ENCODE measurements at regions not wholly inside any gene's neighbourhood (a gene's known extent, or its start where the extent isn't known, plus 50 kb on each side); places are given as distances from the start of the nearest gene placed in this dataset.

DNA sequence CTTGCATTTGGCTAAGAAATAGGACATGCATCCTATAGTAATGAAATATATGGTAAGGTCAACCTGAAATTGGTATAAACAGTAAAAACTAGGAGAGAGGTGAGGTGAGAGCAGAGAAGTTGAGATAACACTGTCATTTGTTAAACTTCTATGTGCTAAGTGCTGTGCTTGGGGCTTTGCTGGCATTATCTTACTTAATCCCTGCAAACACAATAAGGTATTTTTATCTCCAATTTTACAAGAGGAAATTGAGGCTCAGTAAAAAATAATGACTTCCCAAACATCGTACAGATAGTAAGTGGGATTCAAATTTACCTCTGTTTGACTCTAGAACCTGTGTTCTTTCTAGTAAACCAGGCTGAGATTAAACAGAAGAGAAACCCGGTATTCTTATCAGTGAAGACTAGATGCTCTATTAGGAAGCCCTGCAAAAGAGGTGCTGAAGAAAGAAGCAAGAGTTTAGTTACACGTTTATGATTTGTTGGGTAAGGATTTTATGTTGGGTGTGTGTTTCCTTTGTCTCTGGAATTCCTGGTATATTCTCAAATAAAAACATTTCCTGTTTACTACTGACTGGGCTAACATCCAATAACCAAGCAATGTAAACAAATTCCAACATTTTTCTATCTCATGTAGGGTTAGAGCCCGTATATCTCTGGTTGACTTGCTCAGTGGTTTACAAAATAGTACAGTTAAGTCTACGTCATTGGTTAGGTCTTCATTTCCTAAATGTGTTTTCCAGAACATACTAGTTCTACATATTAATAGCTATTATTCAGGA lies 137.3 kb upstream of the FNDC3A start:
- peak in 2 of 11 donors; percentile 17 to 35 for DNase-seq (ENCODE audit: extremely low read depth in 1 of 11, low read depth in 9 of 11, low spot score in 4 of 11)

DNA sequence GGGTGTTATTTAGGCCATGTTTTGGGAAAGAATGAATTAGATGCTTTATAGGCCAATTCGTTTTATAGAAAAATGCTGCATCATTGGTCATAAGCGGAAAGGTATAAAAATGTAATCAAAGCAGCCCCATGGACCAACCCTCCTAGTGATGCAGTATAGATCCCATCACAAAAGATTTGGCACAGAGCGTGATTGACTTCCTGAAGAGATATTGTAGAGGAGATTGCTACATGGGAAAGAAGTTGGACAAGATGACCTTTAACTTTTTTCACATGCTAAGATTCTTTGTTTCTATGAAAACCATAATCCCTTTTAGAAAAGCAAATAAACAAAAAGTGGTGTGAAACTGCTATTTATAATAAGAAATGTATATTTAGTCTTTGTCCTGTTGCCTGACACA lies 136.5 kb upstream of the FNDC3A start:
- DNase-seq (ENCODE audit: extremely low read depth in 1 of 11, low read depth in 9 of 11, low spot score in 4 of 11): no peak

DNA sequence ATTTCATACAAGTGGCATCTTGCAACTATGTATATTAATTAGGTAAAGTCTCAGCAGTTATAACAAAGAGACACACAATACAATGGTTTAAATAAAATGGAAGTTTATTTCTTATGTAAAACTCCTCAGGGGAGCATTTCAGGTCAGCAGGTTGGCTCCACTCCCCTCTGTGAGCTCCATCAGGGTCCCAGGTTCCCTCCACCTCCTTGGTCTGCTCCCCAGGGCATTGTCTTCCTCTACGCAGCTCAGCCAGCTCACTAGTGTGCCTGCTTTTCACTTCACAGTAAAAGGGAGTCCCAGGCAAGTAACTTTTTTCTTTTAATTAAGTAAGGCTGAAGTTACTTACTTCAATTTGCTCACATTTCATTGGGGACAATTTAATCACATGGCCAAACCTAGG lies 135.3 kb upstream of the FNDC3A start:
- no peak for DNase-seq (ENCODE audit: extremely low read depth in 1 of 11, low read depth in 9 of 11, low spot score in 4 of 11)

DNA sequence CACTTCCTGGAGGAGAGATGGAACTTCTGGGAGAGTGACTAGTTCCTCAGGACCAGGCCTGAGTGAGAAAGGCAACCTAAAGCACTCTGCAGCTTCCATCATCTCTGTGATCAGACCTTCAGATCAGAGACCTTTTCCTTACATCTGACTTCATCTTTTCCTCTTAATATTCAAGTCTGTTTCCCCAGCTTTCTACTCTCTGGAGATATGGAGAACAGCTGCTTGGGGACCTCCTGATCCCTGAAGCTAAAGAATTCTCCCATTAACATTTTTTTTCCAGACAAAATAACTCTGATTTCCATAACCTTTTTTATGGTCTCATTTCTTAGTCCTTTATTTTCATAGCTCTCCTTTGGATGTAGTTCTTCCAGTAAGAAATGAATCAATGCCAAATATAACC lies 133.4 kb upstream of the FNDC3A start:
- DNase-seq (ENCODE audit: extremely low read depth in 1 of 11, low read depth in 9 of 11, low spot score in 4 of 11): no peak

DNA sequence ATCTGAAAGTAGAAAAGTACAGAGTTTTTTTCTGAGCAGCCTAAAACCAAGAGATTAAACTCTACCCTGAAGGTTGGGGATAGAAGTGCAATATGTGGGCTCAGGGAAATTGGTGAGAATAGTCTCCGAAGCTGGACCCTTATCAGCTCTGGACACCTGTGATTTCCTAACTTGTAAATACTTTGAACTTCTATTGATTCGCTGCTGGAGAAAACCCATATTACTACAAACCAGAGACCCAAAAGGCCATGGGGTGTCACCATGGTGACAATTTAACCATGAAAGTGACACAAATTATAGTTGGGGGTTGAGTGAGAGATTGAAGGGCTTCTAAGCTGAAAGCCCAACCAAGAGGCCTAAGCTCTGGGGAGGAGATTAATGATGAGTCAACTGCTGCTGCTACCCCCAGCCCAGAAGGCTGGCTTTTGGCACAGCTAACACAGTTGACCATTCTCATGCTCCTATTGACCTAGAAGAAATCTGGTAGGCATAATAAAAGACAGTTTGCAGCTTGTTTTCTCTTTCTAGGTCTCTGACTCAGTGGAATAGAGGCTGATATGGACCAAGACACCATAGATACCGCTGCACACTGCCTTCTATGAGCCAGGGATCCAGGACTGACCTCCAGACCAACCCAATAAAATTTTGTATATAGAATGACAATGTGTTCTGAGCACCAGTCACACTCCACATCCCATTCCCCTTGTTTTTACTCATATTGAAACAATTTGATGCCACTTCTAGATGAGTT lies 131.9 kb upstream of the FNDC3A start:
- no peak for DNase-seq (ENCODE audit: extremely low read depth in 1 of 11, low read depth in 9 of 11, low spot score in 4 of 11)

DNA sequence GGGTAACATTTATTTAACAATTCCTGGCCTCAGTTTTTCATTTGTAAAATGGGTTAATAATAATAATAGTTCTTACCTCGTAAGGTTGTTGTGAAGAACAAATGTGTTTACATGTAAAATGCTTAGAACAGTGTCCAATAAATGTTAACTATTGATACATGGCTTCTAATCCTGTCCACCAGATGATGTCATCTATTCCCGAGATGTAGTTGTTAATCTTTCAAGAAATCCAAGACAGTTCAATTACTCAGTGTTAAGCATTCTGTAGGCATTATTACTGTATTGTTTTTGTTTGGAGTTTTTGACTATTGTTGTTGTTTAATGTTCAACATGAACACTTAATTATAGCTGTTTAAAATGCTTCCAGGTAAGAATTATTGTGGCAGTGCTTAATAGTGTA lies 131.0 kb upstream of the FNDC3A start:
- DNase-seq (ENCODE audit: extremely low read depth in 1 of 11, low read depth in 9 of 11, low spot score in 4 of 11): no peak

DNA sequence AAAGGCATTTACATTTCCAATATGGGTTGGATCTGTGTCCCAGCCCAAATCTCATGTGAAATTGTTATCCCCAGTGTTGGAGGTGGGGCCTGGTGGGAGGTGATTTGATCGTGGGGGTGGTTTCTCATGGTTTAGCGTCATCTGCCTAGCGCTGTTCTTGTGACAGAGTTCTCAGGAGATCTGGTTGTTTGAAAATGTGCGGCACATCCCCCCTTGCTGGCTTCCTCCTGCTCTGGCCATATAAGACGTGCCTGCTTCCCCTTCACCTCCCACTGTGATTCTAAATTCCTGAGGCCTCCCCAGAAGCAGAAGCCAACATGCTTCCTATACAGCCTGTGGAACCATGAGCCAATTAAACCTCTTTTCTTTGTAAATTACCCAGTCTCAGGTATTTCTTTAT lies 126.2 kb upstream of the FNDC3A start:
- no peak for DNase-seq (ENCODE audit: extremely low read depth in 1 of 11, low read depth in 9 of 11, low spot score in 4 of 11)

DNA sequence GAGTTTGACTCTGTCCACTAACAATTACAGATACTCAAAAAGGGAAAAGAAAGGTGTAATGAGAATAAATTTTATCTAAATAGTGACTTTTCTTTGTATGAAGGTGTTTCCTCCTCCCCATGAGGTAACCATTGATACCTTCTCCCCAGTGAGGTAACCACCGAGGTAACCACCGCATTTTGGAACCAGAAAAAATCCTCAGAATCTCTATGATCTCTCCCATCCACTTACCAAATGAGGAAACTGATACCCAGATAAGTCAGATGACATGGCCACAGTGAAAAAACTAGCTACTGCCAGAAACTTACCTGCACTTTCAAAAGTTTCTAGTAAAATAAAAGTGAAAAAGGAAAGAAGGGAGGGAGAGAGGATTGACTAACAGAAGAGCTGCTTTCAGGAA lies 124.0 kb upstream of the FNDC3A start:
- no peak for DNase-seq (ENCODE audit: extremely low read depth in 1 of 11, low read depth in 9 of 11, low spot score in 4 of 11)

DNA sequence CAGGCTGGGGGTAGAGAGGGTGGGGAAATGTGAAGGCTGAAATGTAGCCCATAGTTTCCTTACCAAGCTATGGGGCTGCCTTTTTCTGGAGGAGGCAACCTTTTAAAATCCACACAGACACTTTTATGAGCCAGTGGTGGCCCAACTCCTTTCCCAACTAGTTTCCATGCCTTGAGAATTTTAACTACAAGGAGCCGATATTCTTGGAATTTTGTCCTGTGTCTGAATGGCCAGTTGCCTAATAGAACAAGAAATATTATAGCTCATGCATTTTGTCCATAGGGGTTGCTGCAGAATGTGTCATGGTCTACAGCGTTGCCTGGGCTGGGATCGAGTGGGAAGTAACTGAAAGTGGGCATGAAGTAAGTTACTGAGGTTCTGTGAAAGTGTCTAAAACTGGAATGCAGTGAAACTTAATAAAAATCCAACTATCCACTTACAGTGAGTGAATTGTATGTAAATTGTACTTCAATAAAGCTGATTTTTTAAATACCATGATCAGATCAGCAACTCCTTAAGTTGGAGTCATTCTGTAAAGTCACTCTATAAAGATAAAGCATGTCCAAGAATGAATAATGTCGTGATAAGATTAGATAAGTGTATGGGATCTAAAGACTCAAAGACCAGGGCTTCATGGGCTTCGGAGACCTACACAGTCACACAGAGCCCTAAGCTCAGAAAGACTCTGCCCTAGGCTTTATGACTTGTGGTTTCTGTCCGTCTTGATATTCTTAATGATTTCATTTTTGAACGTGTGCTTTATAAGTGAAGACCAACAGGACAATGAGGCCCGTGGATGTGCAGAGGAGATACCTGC lies 122.6 kb upstream of the FNDC3A start:
- no peak for DNase-seq (ENCODE audit: extremely low read depth in 1 of 11, low read depth in 9 of 11, low spot score in 4 of 11)

DNA sequence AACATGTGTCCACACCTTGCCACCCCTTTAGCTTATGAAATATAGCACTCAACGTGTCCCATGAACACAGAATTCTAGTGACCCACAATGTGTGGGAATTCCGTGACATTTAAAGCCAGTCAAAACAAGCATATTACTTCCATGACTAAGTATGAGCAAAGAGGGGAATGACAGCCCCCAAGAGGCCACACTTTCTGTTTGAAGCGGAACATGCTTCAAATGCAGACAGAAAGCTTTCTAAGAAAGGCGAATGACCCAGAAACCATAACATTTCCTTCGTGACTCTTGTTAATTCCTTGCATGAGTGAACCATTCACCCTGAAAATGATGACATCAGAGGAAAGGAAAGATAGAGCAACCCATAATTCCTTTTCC lies 122.0 kb upstream of the FNDC3A start:
- peak in 2 of 11 donors; percentile 27 to 34 for DNase-seq (ENCODE audit: extremely low read depth in 1 of 11, low read depth in 9 of 11, low spot score in 4 of 11)

DNA sequence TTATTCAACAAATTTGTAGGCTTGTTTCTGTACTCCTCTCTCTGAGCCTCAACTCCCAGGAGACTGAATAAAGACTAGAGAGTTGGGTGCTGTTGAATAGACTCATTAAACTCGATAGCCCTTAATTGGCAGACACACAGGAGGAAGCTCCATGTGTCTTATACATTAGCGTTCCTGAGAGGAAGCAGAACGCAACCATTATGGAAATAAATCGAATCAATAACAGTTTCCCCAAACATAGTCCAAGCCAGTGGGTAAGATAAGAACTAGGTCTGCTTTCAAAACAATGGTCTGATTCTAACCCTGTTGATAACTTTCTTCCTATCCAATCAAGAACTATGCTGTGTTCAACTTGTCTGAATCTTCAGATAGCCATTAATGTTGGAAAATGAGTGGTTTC lies 118.1 kb upstream of the FNDC3A start:
- DNase-seq (ENCODE audit: extremely low read depth in 1 of 11, low read depth in 9 of 11, low spot score in 4 of 11): no peak

DNA sequence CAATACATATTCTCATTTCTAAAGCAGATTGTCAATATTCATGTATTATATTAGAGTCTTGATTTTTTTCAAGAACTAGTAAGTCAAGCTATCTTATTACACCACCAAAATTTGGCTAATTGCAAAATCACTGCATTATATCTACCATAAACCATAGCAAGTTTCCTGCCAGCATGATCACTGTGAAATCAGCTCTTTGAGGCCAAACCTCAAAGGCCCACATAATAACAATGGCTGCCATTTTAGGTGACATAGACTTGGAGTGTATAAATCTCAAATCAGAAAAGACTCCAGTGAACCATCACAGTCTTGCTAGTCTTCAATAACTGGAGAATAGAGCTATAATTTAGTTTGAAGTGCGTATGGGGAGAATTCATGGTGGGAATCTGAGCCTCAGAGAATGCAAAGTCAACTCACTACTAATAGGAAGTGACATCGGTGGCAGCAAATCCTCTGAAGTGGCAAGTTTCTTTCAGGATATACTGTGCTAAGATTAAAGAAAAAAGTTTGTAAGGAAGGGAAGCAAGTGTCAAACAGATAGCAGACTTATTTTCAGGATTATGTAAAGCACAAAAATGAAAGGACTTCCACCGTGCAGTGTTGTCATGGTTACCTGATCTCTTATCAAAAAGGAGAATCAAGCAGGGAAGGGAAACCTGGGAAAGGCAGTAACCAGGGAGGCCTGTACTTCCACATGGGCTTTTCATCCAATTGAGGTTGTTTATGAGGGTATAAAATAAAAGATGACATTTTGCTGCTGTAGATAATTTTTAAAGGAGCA lies 117.4 kb upstream of the FNDC3A start:
- no peak for DNase-seq (ENCODE audit: extremely low read depth in 1 of 11, low read depth in 9 of 11, low spot score in 4 of 11)

DNA sequence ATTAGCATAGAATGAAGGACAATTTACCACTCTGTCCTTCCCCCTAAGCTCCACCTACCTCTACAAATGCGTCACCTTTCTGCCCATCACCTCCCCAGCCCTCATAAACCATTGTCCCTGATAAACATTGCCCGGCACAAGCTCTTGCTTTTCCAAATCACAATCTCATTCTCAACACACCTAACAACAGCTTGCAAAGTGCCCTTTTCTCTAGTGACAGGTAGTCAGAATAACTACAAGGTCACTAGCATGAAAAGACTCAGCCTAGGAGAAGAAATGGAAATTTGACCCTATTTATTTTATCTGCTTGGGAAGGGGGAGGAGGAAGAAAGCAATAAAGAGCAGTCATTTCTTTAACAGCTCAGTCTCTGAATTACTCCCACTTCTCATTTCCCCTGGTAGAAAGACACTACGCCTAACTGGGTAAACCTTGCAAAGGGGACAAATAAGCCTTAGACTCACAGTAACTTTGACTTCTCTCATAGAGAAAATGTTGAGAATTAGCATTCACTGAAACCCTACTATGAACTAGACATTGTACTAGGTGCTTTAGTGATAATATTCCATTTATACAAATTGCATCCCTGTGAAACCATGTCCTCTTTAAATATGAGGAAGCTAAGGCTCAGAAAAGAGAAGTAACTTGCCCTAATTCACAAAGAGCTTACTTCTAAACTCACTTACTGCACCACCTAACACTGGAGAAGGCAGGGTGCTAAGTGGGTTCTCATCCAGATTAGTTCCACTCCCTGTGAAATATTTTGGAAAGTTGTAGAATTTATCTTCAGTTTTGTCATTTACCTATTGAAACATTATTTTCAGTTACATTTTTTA lies 116.2 kb upstream of the FNDC3A start:
- peak in 7 of 11 donors; percentile 28 to 61 (median 45) for DNase-seq (ENCODE audit: extremely low read depth in 1 of 11, low read depth in 9 of 11, low spot score in 4 of 11)

DNA sequence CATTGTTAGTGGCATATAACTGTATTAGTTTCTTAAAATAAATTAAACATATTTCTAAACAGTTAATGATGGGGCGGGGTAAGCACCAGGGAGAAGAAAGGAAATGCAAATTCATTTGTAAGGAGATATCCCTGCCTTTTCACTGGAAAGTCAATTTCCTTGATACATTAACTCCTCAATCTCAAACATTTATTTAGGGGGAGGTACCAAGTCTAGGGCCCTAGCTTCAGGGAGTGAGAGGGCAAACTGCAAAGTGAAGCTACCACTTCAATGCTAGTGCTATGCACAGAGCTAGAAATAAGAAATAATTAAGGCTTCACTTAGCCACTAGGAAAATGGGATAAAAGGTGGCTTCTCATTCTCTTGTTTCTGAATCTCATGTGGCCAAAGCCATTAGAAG lies 115.3 kb upstream of the FNDC3A start:
- no peak for DNase-seq (ENCODE audit: extremely low read depth in 1 of 11, low read depth in 9 of 11, low spot score in 4 of 11)

DNA sequence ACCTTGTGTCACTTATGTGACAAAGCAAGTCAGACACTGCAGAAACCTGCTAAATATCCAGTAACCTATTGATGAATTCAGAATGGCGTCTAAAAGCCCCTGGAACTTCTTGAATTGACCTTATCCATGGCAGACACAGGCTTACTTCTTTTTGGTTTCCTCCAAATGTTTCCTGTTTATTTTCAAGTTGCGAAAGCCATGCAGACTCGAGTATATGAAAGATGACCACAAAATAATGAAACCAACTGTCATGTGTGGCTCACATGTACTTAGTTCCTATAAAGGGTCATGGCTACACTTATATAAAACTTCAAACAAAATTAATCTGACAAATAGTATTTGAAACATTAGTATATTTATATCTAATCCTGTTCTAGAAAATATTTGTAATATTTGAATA lies 113.1 kb upstream of the FNDC3A start:
- DNase-seq (ENCODE audit: extremely low read depth in 1 of 11, low read depth in 9 of 11, low spot score in 4 of 11): no peak

DNA sequence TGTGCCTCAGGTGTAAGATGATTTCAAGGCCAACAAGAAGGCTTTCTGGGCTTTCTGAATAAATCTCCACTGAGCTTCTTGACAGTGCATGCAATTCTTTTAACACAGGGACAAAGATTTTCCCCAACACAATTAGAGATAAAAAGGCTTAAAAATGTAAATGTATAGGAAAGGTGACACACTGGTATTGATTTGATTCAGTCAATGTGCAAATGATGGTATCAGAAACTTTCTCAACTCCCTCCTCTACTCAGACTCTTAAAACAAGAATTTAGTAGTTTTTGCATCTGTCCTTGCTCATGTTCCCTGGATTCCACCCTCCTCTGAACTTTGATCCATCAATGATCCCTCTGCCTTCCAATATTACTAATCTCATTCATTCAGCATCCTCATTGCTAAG lies 111.6 kb upstream of the FNDC3A start:
- DNase-seq (ENCODE audit: extremely low read depth in 1 of 11, low read depth in 9 of 11, low spot score in 4 of 11): no peak

DNA sequence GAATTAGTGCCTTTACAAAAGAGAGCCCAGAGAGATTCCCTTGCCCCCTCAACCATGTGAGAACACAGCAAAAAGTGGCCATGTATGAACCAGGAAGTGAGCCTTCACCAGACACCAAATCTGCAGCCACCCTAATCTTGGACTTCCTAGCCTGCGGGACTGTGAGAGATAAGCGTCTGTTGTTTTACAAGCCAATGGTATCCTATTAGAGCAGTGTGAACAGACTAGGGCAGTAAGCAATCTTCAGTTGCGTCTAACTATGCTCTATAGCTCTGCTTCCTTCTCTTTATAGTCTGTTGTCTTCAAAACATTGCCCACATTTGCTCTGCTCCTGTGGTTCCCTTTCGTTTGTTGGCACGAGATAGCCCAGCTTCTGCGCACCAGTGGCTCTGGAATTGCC lies 109.5 kb upstream of the FNDC3A start:
- no peak for DNase-seq (ENCODE audit: extremely low read depth in 1 of 11, low read depth in 9 of 11, low spot score in 4 of 11)

DNA sequence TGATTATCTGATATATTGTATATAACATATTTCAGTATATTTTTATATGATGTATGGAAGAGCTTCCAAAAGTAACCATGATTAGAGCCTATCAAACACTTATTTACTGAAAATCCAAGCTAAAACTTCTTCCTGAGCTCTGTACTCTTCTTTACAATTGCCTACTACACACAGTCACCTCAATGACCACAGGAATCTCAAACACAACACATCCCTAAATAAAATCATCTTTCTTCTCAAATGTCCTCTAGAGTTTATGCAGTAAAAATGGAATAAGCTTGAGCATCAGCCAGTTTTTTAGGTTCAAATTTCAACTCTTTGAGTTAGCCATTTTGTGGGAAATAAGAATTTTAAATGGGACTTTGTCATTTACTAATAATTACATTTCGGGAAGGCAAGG lies 102.6 kb upstream of the FNDC3A start:
- DNase-seq (ENCODE audit: extremely low read depth in 1 of 11, low read depth in 9 of 11, low spot score in 4 of 11): no peak

Data from renal cortex interstitium (tissue), 11 donors.